B cell (primary cell): ENCODE measurements at regions not wholly inside any gene's neighbourhood (a gene's known extent, or its start where the extent isn't known, plus 50 kb on each side); places are given as distances from the start of the nearest gene placed in this dataset.

ENCODE experiments used
- ATAC-seq: fragments of 200-7000 bp; cut with Tn5 transposase; one replicate; pipeline ENCODE4 v1.10.0; 2021; ENCODE audit warnings: low read depth, mild to moderate bottlenecking, moderate number of reproducible peaks, moderate library complexity
- CTCF ChIA-PET: fragments of 350-600 bp; sonication (Branson Sonifier 250); formaldehyde crosslinking; loops from one replicate; lab custom pipeline; 2021; ENCODE audit warnings: antibody characterized with exemption, inconsistent platforms; lab: Charles Lee
- POLR2A ChIA-PET: fragments of 350-600 bp; sonication (Branson Sonifier 250); formaldehyde crosslinking; loops from one replicate; lab custom pipeline; 2021; ENCODE audit warnings: antibody characterized with exemption; lab: Charles Lee
- DNase-seq: peaks from one replicate; pipeline ENCODE4 v3.0.0; 2013
- H2AFZ ChIP-seq: 2 replicates; pipeline ENCODE4 v1.6.1; 2012; ENCODE audit warnings: mild to moderate bottlenecking, low read depth, low read length; ENCODE audit not compliant: insufficient read depth, poor library complexity, severe bottlenecking
- H3K27ac ChIP-seq, 2 donors: 1 replicate in 1 of 2; 2 replicates in 1 of 2; pipeline ENCODE4 v1.5.1; 2012 to 2013; ENCODE audit warnings: low read length in 2 of 2, mild to moderate bottlenecking in 2 of 2, moderate library complexity in 1 of 2
- H3K27me3 ChIP-seq, 4 experiments: fragments of 200-600 bp in 1 of 4; sonication (generic) in 1 of 4; replicated peaks in 1 of 4; 1 replicate in 2 of 4; 2 replicates in 2 of 4; pipeline versions ENCODE4 v1.6.1 to v1.7.0; 2013 to 2016; ENCODE audit warnings: low read length in 3 of 4, mild to moderate bottlenecking in 2 of 4, mixed read lengths in 1 of 4, moderate library complexity in 1 of 4; ENCODE audit not compliant: insufficient read depth in 4 of 4, control insufficient read depth in 3 of 4; ENCODE audit errors: control extremely low read depth in 1 of 4
- H3K36me3 ChIP-seq, 2 experiments: replicated peaks in 1 of 2; 1 replicate in 1 of 2; 2 replicates in 1 of 2; pipeline versions ENCODE4 v1.6.1 to v1.7.1; 2013; ENCODE audit warnings: low read length in 1 of 2; ENCODE audit not compliant: insufficient read depth in 2 of 2, control insufficient read depth in 1 of 2; ENCODE audit errors: control extremely low read depth in 1 of 2, extremely low read depth in 1 of 2
- H3K4me1 ChIP-seq, 2 donors: fragments of 200-600 bp in 1 of 2; sonication (generic) in 1 of 2; 1 replicate in 1 of 2; 2 replicates in 1 of 2; pipeline versions ENCODE4 v1.5.1 to v1.6.1; 2013 to 2017; ENCODE audit warnings: low read length in 2 of 2; ENCODE audit not compliant: control insufficient read depth in 2 of 2, insufficient read depth in 2 of 2
- H3K4me2 ChIP-seq: replicated peaks from 2 replicates; pipeline ENCODE3; 2012; ENCODE audit warnings: mild to moderate bottlenecking, low read depth, low read length; ENCODE audit not compliant: poor library complexity, severe bottlenecking
- H3K4me3 ChIP-seq, 5 experiments: fragments of 200-600 bp in 1 of 5; sonication (generic) in 1 of 5; 1 replicate in 3 of 5; 2 replicates in 2 of 5; pipeline versions ENCODE4 v1.5.1 to v1.7.0; 2011 to 2016; ENCODE audit warnings: low read length in 4 of 5, mild to moderate bottlenecking in 4 of 5, low read depth in 2 of 5, control low read depth in 1 of 5, moderate library complexity in 1 of 5; ENCODE audit not compliant: insufficient read depth in 1 of 5; ENCODE audit errors: control extremely low read depth in 1 of 5, extremely low read depth in 1 of 5
- H3K79me2 ChIP-seq: fragments of 200-600 bp; sonication (generic); one replicate; pipeline ENCODE4 v1.6.0; 2016; ENCODE audit warnings: low read length; ENCODE audit not compliant: control insufficient read depth, insufficient read depth
- H3K9ac ChIP-seq: fragments of 200-600 bp; sonication (generic); 2 replicates; pipeline ENCODE4 v1.6.1; 2017; ENCODE audit warnings: mild to moderate bottlenecking, low read length, moderate library complexity
- H3K9me3 ChIP-seq, 3 donors: one replicate each; pipeline versions ENCODE4 v1.6.1 to v1.7.1; 2013; ENCODE audit warnings: low read length in 2 of 3; ENCODE audit not compliant: control insufficient read depth in 2 of 3, insufficient read depth in 1 of 3; ENCODE audit errors: control extremely low read depth in 1 of 3
- H4K20me1 ChIP-seq: 2 replicates; pipeline ENCODE4 v1.6.0; 2012; ENCODE audit warnings: mild to moderate bottlenecking, low read length; ENCODE audit not compliant: insufficient read depth, control insufficient read depth, poor library complexity, severe bottlenecking
- H3K27ac Mint-ChIP-seq: one replicate; pipeline ENCODE4 v1.8.0; 2021; ENCODE audit warnings: mixed read lengths
- H3K27me3 Mint-ChIP-seq: one replicate; pipeline ENCODE4 v1.8.0; 2021; ENCODE audit warnings: mixed read lengths
- H3K4me1 Mint-ChIP-seq: one replicate; pipeline ENCODE4 v1.8.0; 2021; ENCODE audit warnings: mixed read lengths
- H3K4me3 Mint-ChIP-seq: one replicate; pipeline ENCODE4 v1.8.0; 2021; ENCODE audit warnings: mixed read lengths
- H3K9me3 Mint-ChIP-seq: one replicate; pipeline ENCODE4 v1.8.0; 2022; ENCODE audit warnings: mixed read lengths; ENCODE audit not compliant: insufficient read depth
- CTCF ChIP-seq: fragments of 200-600 bp; IDR thresholded peaks from one replicate; pipeline ENCODE4 v1.8.0; 2022; ENCODE audit warnings: antibody characterized with exemption, mild to moderate bottlenecking
- EZH2 ChIP-seq: IDR thresholded peaks from 2 replicates; pipeline ENCODE4 v1.6.1; 2012; ENCODE audit warnings: borderline replicate concordance, low read depth, mild to moderate bottlenecking, moderate library complexity, low read length; ENCODE audit not compliant: insufficient read depth, poor library complexity, severe bottlenecking
- WGBS: methylation state at CpG from one replicate; pipeline ENCODE4 v1.1.5; 2013; ENCODE audit warnings: missing lambda C conversion rate; ENCODE audit not compliant: insufficient coverage; 5-methylcytosine and 5-hydroxymethylcytosine counted together
- intact Hi-C: fragments of 100-400 bp; cut with micrococcal nuclease; formaldehyde crosslinking; loops from one replicate; pipeline ENCODE4 v1.10.0; 2022

GRCh38 chr3:193879099-193879863, 256.7 kb upstream of the HES1 start:
- Histone ChIP-seq H3K4me2 (no peak overlapping the region), H3K4me1 (peaks cover 0 to 10% of the 10 kb centered on the region in 2 donors), H4K20me1 (no peaks in the 10 kb centered on the region), H3K27me3 (peaks cover 0 to 6% (median 1%) of the 10 kb centered on the region in 4 experiments), H2AFZ (no peak overlapping the region), H3K9ac (no peak overlapping the region), H3K27ac (no peak overlapping the region), H3K4me3 (no peak overlapping the region), H3K79me2 (no peaks in the 10 kb centered on the region), H3K9me3 (no peaks in the 10 kb centered on the region), H3K36me3 (no peaks in the 10 kb centered on the region)
- DNase-seq = no peak
- no peak for ATAC-seq
- ChIA-PET POLR2A (no interaction called here), CTCF (interaction anchor here (0.6 kb wide), 1 partner anchor 225 kb away, joined by 3 read pairs; no protein-coding TSS in a partner anchor)
- 78% methylated on average over 12 of the region's 13 CpGs for WGBS
- intact Hi-C loops = loop anchor here (10.0 kb wide), 1 partner anchor 426 kb away; no protein-coding TSS in a partner anchor
- Mint-ChIP-seq H3K4me1 (peaks cover 11% of the 10 kb centered on the region), H3K4me3 (no peak overlapping the region), H3K27me3 (peaks cover 4% of the 10 kb centered on the region), H3K27ac (no peak overlapping the region), H3K9me3 (no peaks in the 10 kb centered on the region)
- TF ChIP-seq CTCF = no peak
- no peak for TF ChIP-seq EZH2

- Histone ChIP-seq H3K9ac (no peak overlapping the region), H3K79me2 (no peaks in the 10 kb centered on the region), H3K27me3 (peaks cover 0 to 6% (median 1%) of the 10 kb centered on the region in 4 experiments), H3K9me3 (no peaks in the 10 kb centered on the region), H3K4me3 (no peak overlapping the region), H4K20me1 (no peaks in the 10 kb centered on the region), H3K27ac (no peak overlapping the region), H2AFZ (no peak overlapping the region), H3K4me1 (peaks cover 0 to 10% of the 10 kb centered on the region in 2 donors), H3K36me3 (no peaks in the 10 kb centered on the region), H3K4me2 (no peak overlapping the region)
- Mint-ChIP-seq H3K9me3 (no peaks in the 10 kb centered on the region), H3K27me3 (peaks cover 4% of the 10 kb centered on the region), H3K4me1 (peaks cover 11% of the 10 kb centered on the region), H3K4me3 (no peak overlapping the region), H3K27ac (no peak overlapping the region)
- POLR2A ChIA-PET = no interaction called here
- ATAC-seq (no peak), DNase-seq (no peak)
- no CpG with 5 or more reads among the region's 1 CpG for WGBS
- CTCF ChIA-PET = interaction anchor here (0.6 kb wide), 1 partner anchor 225 kb away, joined by 3 read pairs; no protein-coding TSS in a partner anchor
- intact Hi-C loops = loop anchor here (10.0 kb wide), 1 partner anchor 425 kb away; no protein-coding TSS in a partner anchor
- TF ChIP-seq CTCF (no peak), EZH2 (no peak)
Observed at GRCh38 chr3:193879864-193880242, 256.1 kb upstream of the HES1 start.
